OCI-LY3 (cell line): ENCODE measurements at regions not wholly inside any gene's neighbourhood (a gene's known extent, or its start where the extent isn't known, plus 50 kb on each side); places are given as distances from the start of the nearest gene placed in this dataset.

Source experiments
- H2AFZ ChIP-seq: fragments of 200-600, 300-600 bp; shearing (Covaris generic); 2 replicates; pipeline ENCODE4 v1.6.0; 2014; ENCODE audit warnings: antibody characterized with exemption, low read depth, low read length
- H3K27ac ChIP-seq: fragments of 200-600, 300-600 bp; sonication (generic); 2 replicates; pipeline ENCODE4 v1.5.1; 2014; ENCODE audit warnings: mild to moderate bottlenecking, low read length, moderate library complexity, mixed read lengths
- H3K27me3 ChIP-seq: fragments of 200-600, 300-600 bp; sonication (generic); 2 replicates; pipeline ENCODE4 v1.6.1; 2014; ENCODE audit warnings: low read depth, low read length, mixed read lengths
- H3K36me3 ChIP-seq: fragments of 200-600, 300-600 bp; sonication (generic); replicated peaks from 2 replicates; pipeline ENCODE3; 2014; ENCODE audit warnings: low read depth, low read length, mixed read lengths
- H3K4me1 ChIP-seq: fragments of 300-600, 200-600 bp; sonication (generic); 2 replicates; pipeline ENCODE4 v1.6.1; 2014; ENCODE audit warnings: low read length, mixed read lengths
- H3K4me2 ChIP-seq: fragments of 200-600, 300-600 bp; sonication (generic); 2 replicates; pipeline ENCODE4 v1.6.1; 2014; ENCODE audit warnings: low read length, mixed read lengths
- H3K4me3 ChIP-seq: fragments of 300-600, 200-600 bp; sonication (generic); 2 replicates; pipeline ENCODE4 v1.5.1; 2014; ENCODE audit warnings: antibody characterized with exemption, mild to moderate bottlenecking, low read length, moderate library complexity
- H3K79me2 ChIP-seq: fragments of 300-600, 200-600 bp; shearing (Covaris generic); 2 replicates; pipeline ENCODE4 v1.6.1; 2014; ENCODE audit warnings: mild to moderate bottlenecking, low read length, mixed read lengths
- H3K9ac ChIP-seq: fragments of 300-600, 200-600 bp; shearing (Covaris generic); 2 replicates; pipeline ENCODE4 v1.6.0; 2014; ENCODE audit warnings: mild to moderate bottlenecking, low read length, moderate library complexity
- H3K9me3 ChIP-seq: fragments of 200-600, 300-600 bp; shearing (Covaris generic); 2 replicates; pipeline ENCODE4 v1.6.1; 2014; ENCODE audit warnings: low read length, mixed read lengths; ENCODE audit not compliant: insufficient read depth
- H4K20me1 ChIP-seq: fragments of 200-600, 300-600 bp; sonication (generic); 2 replicates; pipeline ENCODE4 v1.6.1; 2016; ENCODE audit warnings: low read length, mixed read lengths; ENCODE audit not compliant: insufficient read depth
- EZH2phosphoT487 ChIP-seq: fragments of 200-600 bp; shearing (Covaris generic); IDR thresholded peaks from 2 replicates; pipeline ENCODE4 v1.6.1; 2018; ENCODE audit warnings: antibody characterized with exemption, mixed run types, low read depth
- TF ChIP-seq, protein P1 (sequence below): fragments of 200-600, 300-600 bp; sonication (generic); IDR thresholded peaks from 2 replicates; pipeline ENCODE4 v1.5.1; 2014; ENCODE audit warnings: antibody characterized with exemption, low read length, low read depth

- H3K9ac ChIP-seq: no peak overlapping the region
- no peak overlapping the region for H3K4me2 ChIP-seq
- no peaks in the 10 kb centered on the region for H3K27me3 ChIP-seq
- H3K9me3 ChIP-seq: peaks cover 8% of the 10 kb centered on the region; the same call in 1 of the 2 replicates
- H2AFZ ChIP-seq: no peak overlapping the region
- no peak for TF ChIP-seq EZH2phosphoT487
- TF ChIP-seq, protein P1, sequence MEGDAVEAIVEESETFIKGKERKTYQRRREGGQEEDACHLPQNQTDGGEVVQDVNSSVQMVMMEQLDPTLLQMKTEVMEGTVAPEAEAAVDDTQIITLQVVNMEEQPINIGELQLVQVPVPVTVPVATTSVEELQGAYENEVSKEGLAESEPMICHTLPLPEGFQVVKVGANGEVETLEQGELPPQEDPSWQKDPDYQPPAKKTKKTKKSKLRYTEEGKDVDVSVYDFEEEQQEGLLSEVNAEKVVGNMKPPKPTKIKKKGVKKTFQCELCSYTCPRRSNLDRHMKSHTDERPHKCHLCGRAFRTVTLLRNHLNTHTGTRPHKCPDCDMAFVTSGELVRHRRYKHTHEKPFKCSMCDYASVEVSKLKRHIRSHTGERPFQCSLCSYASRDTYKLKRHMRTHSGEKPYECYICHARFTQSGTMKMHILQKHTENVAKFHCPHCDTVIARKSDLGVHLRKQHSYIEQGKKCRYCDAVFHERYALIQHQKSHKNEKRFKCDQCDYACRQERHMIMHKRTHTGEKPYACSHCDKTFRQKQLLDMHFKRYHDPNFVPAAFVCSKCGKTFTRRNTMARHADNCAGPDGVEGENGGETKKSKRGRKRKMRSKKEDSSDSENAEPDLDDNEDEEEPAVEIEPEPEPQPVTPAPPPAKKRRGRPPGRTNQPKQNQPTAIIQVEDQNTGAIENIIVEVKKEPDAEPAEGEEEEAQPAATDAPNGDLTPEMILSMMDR: no peak
- no peaks in the 10 kb centered on the region for H3K79me2 ChIP-seq
- no peaks in the 10 kb centered on the region for H3K4me1 ChIP-seq
- H3K27ac ChIP-seq: no peak overlapping the region
- H3K36me3 ChIP-seq: no peaks in the 10 kb centered on the region
- H4K20me1 ChIP-seq: no peaks in the 10 kb centered on the region
- no peak overlapping the region for H3K4me3 ChIP-seq
These were observed 161.3 kb upstream of the GADL1 start for GRCh38 chr3:31055757-31056156.

DNA sequence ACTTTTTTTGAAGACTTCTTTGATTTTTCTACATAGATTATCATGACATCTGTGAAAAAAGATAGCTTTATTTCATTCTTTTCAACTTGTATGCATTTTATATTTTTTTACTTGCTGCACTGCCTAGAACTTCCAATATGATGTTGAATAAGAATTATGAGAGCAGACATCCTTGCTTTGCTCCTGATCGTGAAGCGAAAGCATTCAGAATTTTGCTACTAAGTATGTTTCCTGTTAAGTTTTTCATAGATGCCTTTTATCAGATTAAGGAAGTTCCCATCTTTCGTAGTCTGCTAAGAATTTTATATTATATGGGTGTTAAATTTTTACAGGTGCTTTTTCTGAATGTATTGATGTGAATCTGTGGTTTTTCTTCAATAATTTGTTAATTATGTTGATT, 163.4 kb upstream of the GADL1 start:
- H3K79me2 ChIP-seq: no peaks in the 10 kb centered on the region
- H3K27me3 ChIP-seq: no peaks in the 10 kb centered on the region
- H3K36me3 ChIP-seq: no peaks in the 10 kb centered on the region
- H3K27ac ChIP-seq: no peak overlapping the region
- no peak overlapping the region for H2AFZ ChIP-seq
- no peak overlapping the region for H3K9ac ChIP-seq
- no peak overlapping the region for H3K4me3 ChIP-seq
- no peaks in the 10 kb centered on the region for H3K4me1 ChIP-seq
- peaks cover 8% of the 10 kb centered on the region; the same call in 1 of the 2 replicates for H3K9me3 ChIP-seq
- H4K20me1 ChIP-seq: no peaks in the 10 kb centered on the region
- TF ChIP-seq, protein P1: no peak
- TF ChIP-seq EZH2phosphoT487: no peak
- no peak overlapping the region for H3K4me2 ChIP-seq

- Histone ChIP-seq H4K20me1 (no peaks in the 10 kb centered on the region), H2AFZ (no peak overlapping the region), H3K79me2 (no peaks in the 10 kb centered on the region), H3K27me3 (no peaks in the 10 kb centered on the region), H3K4me1 (no peaks in the 10 kb centered on the region), H3K9ac (no peak overlapping the region), H3K4me2 (no peak overlapping the region), H3K4me3 (no peak overlapping the region), H3K9me3 (peaks cover 5% of the 10 kb centered on the region; the same call in 1 of the 2 replicates), H3K36me3 (no peaks in the 10 kb centered on the region), H3K27ac (no peak overlapping the region)
- TF ChIP-seq EZH2phosphoT487: no peak
- TF ChIP-seq, protein P1: no peak
These were observed 169.6 kb upstream of the GADL1 start for GRCh38 chr3:31064021-31064420.

DNA sequence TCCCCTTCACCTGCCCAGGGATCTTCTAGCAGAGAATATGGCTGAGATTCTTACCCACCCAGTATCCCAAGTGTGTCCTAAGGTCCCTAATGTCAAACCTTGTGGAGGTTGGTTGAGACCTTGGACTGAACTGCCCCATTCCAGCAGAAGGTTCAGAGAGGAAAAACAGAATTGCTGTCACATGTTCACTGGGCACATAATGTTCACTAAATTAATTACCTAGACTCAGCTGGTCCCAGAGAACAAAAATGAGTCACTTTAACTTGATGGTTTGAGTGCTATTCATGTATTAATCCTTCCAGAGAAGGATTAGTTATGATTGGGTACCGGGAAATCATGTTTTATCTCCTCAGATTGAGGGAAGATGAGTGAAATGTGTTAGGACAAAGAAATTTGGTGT, 171.3 kb upstream of the GADL1 start:
- no peak for TF ChIP-seq EZH2phosphoT487
- TF ChIP-seq, protein P1: no peak
- Histone ChIP-seq H4K20me1 (no peaks in the 10 kb centered on the region), H2AFZ (no peak overlapping the region)

More for the DNA sequence above, 171.3 kb upstream of the GADL1 start:
- H3K36me3 ChIP-seq: no peaks in the 10 kb centered on the region
- H3K4me3 ChIP-seq: no peak overlapping the region
- no peaks in the 10 kb centered on the region for H3K79me2 ChIP-seq
- H3K4me1 ChIP-seq: no peaks in the 10 kb centered on the region
- H3K27ac ChIP-seq: no peak overlapping the region
- H3K9ac ChIP-seq: no peak overlapping the region
- no peaks in the 10 kb centered on the region for H3K27me3 ChIP-seq
- H3K9me3 ChIP-seq: no peaks in the 10 kb centered on the region
- H3K4me2 ChIP-seq: no peak overlapping the region
